ENCODE measurements at regions not wholly inside any gene's neighbourhood (a gene's known extent, or its start where the extent isn't known, plus 50 kb on each side); places are given as distances from the start of the nearest gene placed in this dataset.

DNA sequence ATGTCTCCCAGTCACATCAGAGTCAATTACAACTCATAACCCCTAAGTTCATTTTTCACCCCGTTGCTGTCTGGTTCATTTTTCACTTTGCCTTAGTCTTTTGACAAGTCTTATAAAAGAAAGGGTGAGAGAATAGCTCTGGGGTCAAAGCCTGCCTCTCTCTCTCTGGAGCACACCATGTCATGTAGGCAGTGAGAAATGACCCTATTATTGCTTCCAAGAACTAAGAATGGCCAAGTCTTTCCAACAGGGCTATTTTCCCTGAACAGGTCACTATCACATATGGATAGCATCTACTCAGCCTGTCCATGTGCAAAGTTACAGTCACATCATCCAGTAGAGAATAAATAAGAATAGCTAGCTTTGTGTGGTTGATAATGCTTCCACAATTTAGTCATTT lies 655.5 kb upstream of the LRRC4C start:
- no peak for TF ChIP-seq CTCF (IDR thresholded peaks at IDR 0.05; ENCODE audit: low read depth, low read length)
- Histone ChIP-seq H3K27ac (no peak overlapping the region), H3K9me3 (ENCODE audit: severe bottlenecking) (no peaks in the 10 kb centered on the region), H3K4me3 (ENCODE audit: low read depth, low read length) (no peak overlapping the region), H3K27me3 (ENCODE audit: insufficient read depth, low read depth, severe bottlenecking) (peaks cover 15% of the 10 kb centered on the region), H3K36me3 (no peaks in the 10 kb centered on the region)
- no peak for DNase-seq

DNA sequence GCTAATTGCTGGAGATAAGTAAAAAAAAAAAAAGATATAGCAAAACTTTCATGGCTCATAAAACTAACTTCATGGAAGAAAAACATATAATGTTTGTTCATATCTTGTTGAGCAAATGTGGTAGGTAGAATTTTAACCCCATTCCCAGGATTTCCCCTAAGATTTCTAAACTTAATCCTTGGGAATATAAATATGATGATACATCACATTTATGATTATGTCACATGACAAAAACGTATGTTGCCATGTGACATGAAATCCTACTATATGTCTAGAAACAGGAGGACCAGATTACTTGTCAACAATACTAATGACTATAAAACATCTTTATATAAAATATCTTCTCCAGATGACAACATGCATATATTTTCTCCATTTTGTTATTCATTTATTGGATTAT lies 679.0 kb upstream of the LRRC4C start:
- no peak overlapping the region for H3K27ac ChIP-seq
- TF ChIP-seq CTCF (IDR thresholded peaks at IDR 0.05; ENCODE audit: low read depth, low read length) = no peak
- H3K9me3 ChIP-seq (ENCODE audit: severe bottlenecking) = no peaks in the 10 kb centered on the region
- no peak overlapping the region for H3K4me3 ChIP-seq (ENCODE audit: low read depth, low read length)
- DNase-seq = no peak
- no peaks in the 10 kb centered on the region for H3K36me3 ChIP-seq
- H3K27me3 ChIP-seq (ENCODE audit: insufficient read depth, low read depth, severe bottlenecking) = peaks cover 5% of the 10 kb centered on the region

- DNase-seq = no peak
- Histone ChIP-seq H3K9me3 (ENCODE audit: severe bottlenecking) (no peaks in the 10 kb centered on the region), H3K27me3 (ENCODE audit: insufficient read depth, low read depth, severe bottlenecking) (peaks cover 2% of the 10 kb centered on the region), H3K27ac (no peak overlapping the region), H3K4me3 (ENCODE audit: low read depth, low read length) (no peak overlapping the region), H3K36me3 (no peaks in the 10 kb centered on the region)
- no peak for TF ChIP-seq CTCF (IDR thresholded peaks at IDR 0.05; ENCODE audit: low read depth, low read length)
Observed at GRCh38 chr11:42145311-42145710, 685.9 kb upstream of the LRRC4C start.

DNA sequence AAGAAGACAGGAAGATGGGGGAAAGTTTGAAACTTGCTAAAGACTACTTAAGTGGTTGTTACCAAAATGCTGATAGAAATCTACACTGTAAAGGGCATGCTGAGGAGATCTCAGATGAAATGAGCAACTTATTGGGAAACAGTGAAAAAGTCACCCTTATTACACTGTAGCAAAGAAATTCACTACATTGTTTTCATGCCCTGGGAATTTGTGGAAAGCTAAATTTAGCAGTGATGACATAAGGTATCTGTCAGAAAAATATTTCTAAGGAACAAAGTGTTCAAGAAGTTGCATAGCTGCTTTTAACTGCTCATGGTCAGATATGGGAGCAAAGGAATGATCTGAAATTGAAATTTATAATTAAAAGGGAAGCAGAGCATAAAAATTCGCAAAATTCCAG lies 702.4 kb upstream of the LRRC4C start:
- H3K4me3 ChIP-seq (ENCODE audit: low read depth, low read length) = no peak overlapping the region
- no peak for DNase-seq
- no peak overlapping the region for H3K27ac ChIP-seq
- H3K9me3 ChIP-seq (ENCODE audit: severe bottlenecking) = no peaks in the 10 kb centered on the region
- TF ChIP-seq CTCF (IDR thresholded peaks at IDR 0.05; ENCODE audit: low read depth, low read length) = no peak
- no peaks in the 10 kb centered on the region for H3K36me3 ChIP-seq
- H3K27me3 ChIP-seq (ENCODE audit: insufficient read depth, low read depth, severe bottlenecking) = no peaks in the 10 kb centered on the region

GRCh38 chr11:42169191-42169590 lies 709.7 kb upstream of the LRRC4C start:
- Histone ChIP-seq H3K27ac (no peak overlapping the region), H3K27me3 (ENCODE audit: insufficient read depth, low read depth, severe bottlenecking) (peaks cover 10% of the 10 kb centered on the region), H3K9me3 (ENCODE audit: severe bottlenecking) (no peaks in the 10 kb centered on the region), H3K36me3 (no peaks in the 10 kb centered on the region), H3K4me3 (ENCODE audit: low read depth, low read length) (no peak overlapping the region)
- no peak for TF ChIP-seq CTCF (IDR thresholded peaks at IDR 0.05; ENCODE audit: low read depth, low read length)
- DNase-seq = no peak

DNA sequence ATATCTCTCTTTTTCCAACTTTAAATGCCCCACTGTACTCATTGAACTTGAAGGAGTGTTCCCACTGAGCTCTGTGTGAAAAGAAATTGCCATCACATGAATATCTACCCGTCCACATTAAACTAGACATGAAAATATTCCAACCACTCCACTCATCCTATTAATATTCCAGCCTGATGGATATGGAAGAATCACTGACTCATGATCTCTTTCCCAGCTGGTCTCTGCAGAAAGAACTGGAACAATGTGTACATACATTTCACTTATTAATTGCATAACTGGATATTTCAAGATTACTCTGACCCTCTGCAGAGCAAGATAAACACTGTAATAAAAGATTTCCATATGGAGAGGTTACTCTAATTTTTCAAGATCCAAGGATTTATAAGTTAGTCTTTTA lies 711.1 kb upstream of the LRRC4C start:
- Histone ChIP-seq H3K27me3 (ENCODE audit: insufficient read depth, low read depth, severe bottlenecking) (peaks cover 10% of the 10 kb centered on the region), H3K27ac (no peak overlapping the region), H3K4me3 (ENCODE audit: low read depth, low read length) (no peak overlapping the region), H3K9me3 (ENCODE audit: severe bottlenecking) (no peaks in the 10 kb centered on the region), H3K36me3 (no peaks in the 10 kb centered on the region)
- no peak for TF ChIP-seq CTCF (IDR thresholded peaks at IDR 0.05; ENCODE audit: low read depth, low read length)
- no peak for DNase-seq
